HG03097 (cell line): ENCODE measurements at regions not wholly inside any gene's neighbourhood (a gene's known extent, or its start where the extent isn't known, plus 50 kb on each side); places are given as distances from the start of the nearest gene placed in this dataset.
"Not testable (repeated sequence)": the region's sequence is repeated elsewhere in the genome, so short reads cannot be mapped to it uniquely, and the experiment has no call there.

Experiments
- ATAC-seq: cut with Tn5 transposase; IDR thresholded peaks from one replicate; pipeline ENCODE4 v1.9.1; 2021; ENCODE audit not compliant: unreplicated experiment, low FRiP score

DNA sequence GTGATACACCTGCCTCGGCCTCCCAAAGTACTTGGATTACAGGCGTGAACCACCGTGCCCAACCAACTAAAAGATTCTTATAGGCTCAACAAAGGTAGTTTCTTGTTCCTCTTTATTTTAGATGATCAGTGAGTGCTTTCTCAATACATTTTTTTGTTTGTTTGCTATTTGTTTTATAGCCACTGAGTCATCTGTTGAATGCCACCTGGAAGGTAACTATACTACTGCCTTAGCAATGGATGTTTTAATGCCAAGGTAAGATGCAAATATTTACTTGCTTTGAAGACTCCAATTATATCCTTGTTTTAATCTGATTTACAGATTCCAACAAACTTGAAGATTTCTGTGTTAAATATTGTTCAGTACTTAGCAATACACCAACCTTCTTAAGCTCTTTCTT lies 2807.4 kb upstream of the PCDH20 start:
- no peak for ATAC-seq

DNA sequence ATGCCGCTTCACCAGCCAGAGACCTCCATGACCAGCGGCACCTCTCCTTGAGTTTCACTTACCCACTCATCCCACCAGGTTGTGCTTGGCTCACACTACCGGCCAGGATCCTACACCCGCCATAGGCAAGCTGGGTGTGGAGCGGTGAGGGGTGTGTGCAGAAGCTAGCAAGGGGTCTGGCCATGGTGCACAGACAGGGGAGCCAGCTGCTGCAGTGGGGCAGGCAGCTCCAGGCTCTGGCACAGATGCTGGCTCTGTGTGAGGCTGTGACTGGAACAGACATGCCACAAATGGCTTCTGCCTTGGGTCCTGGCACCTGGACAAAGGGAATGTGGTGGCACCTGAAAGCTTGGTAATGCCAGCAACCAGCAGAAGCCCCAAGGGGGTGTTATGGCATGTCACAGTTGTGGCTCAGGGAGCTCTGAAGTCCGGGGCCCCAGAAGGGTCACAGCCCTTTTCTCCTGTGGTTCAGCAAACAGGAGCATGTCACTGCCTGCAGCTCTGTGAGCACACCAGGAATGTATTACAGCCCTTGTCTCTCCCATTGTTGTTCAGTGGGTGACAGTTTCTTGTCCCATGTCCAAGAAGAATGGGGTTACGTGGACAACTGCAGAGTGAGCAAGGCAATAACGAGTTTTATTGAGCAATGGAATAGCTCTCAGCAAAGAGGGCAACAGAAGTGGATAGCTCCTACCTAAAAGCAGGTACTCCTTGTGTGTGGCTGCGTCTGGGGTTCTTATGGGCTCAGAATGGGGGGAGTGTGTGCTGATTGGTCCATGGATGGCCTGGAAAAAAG lies 2791.0 kb upstream of the PCDH20 start:
- no peak for ATAC-seq

DNA sequence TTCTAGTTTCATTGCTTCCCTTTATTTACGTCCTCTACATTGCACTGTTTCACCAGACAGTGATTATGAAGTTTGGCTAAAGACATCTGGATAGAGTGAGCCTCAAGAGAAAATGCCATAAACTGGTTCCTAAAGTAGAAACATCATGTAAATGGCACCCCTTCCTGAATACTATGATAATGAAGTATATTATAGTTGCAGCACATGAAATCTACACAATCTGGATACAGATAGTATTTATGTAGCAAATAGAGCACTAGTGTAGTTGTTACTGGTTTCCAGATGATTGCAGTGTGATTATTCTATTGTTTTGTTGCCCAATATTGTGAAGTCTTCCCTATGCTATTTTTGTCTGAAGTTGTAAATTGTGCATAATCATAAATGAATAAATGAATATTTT lies 2786.9 kb upstream of the PCDH20 start:
- no peak for ATAC-seq

DNA sequence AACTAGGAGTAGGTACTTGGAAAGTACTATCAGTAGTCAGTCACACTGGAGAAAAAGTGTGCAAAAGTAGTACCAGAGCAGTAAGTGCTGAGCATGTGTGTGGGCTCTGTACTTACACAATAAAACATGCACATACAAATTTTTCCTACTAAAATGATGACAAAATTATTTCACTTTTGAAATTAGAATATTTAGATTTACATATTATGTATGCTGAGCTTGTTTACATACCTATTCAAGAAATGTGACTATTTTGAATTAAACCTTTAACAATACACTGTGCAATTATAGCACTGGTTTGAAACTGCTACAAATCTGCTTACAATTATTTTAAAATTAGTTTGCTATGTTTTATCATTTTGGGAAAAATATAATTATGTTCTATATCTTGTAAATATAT lies 2781.6 kb upstream of the PCDH20 start:
- no peak for ATAC-seq

DNA sequence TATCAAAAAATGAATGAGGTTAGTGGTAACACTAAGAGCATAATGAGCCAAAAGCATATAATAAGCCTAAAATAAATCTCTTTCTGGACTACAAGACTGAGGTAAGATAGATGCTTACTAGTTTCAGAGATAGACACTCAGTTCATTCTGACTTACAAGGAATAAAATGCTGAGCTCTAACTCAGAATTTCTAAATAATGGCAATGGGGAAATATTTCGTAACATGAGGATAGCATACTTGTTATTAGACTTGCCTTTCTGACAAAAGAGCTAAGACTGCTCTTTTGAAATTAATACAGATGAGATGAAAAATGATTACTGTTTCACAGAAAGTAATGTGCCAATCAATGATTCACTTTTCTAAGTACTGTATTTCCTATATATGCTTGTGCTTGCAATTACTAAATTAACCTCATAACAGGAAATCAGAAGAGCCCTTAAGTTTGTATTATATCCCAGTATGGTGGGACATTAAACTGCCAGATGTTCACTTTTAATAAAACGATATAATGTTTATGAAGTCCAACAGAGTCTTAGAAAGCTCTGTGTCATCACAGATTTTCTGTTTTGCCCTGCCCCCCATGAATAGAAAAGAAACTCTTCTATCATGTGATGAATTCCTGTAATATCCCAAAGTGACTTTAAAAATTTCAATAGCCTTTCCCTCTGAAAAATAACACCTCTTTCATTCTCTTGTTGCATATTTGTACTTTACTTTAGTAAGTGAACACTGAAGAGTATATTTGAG lies 2771.0 kb upstream of the PCDH20 start:
- ATAC-seq = no peak

GRCh38 chr13:64186071-64186470 lies 2770.4 kb upstream of the PCDH20 start:
- no peak for ATAC-seq

GRCh38 chr13:64180756-64181155 lies 2765.1 kb upstream of the PCDH20 start:
- ATAC-seq = no peak

DNA sequence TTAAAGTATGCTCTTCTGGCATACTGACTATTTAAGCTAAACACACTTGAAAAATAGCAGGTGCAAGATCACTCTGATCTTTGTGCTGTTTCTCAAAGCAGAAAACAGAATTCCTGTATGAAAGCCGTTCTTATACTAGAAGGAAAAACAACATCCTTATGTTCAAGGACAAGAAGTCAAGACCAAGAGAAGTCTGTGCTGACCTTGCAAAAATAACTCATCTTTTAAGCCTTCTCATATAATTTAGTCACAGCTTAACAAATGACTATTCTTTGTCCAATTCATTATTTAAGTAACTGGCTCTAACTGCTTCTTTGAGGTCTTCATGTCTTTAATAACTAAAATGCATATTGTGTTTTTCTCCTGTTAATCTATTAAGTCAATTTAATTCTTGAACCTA lies 2750.2 kb upstream of the PCDH20 start:
- no peak for ATAC-seq

DNA sequence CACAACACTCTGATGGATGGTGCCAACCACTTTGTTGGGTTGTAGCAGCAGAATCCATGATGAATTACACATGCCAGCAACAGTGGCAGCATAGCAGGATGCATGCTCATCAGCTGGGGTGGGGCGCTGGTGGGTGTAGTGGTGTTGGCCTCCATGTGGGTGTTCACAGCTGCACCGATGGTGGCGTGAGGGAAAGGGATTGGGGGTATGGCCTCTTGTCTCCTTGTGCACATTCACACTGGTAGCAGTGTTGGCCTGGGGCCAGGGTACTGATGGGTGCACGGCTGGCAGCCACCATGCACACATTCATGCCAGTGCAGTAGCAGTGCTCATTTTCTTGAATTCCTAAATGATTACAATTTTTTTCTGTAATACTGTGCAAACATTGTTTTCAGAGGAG lies 2748.8 kb upstream of the PCDH20 start:
- no peak for ATAC-seq

- ATAC-seq = no peak
These were observed 2744.8 kb upstream of the PCDH20 start for GRCh38 chr13:64160479-64160878.

DNA sequence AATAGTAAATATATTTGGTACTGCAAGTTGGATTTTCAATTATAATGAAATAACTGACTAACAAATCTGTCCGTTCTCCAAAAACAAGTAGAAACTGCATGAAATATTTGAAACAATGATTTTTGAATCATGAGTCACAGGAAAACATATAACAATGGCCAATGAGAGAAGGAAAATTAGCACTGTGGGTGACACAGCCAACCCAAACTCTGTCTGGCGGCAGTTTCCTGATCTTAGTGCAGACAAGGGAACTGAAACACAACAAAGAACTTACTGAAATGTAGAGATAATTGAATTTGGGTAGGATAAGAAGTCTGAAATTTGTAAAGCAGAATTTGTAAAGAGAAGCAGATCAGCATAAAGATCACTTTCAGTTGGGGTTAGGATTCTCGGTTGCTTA lies 2743.3 kb upstream of the PCDH20 start:
- ATAC-seq = no peak

DNA sequence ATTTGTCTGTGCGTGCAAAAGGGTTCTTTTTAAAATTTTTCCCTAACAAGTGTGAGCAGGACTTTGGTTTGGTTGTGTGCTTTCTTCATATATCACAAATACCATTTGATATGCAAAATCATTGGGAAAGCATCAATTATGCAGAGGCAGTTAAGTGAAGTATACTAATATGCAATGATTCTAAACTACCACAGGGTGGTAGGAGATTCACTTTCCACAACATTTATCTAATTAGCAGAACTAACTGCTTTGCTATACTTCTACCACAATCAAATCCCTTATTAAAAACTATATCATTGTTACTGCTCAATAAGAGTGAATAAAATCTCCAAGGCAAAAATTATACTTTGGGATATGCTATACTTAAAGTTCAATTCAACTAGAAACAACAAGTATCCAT lies 2738.9 kb upstream of the PCDH20 start:
- ATAC-seq = no peak

DNA sequence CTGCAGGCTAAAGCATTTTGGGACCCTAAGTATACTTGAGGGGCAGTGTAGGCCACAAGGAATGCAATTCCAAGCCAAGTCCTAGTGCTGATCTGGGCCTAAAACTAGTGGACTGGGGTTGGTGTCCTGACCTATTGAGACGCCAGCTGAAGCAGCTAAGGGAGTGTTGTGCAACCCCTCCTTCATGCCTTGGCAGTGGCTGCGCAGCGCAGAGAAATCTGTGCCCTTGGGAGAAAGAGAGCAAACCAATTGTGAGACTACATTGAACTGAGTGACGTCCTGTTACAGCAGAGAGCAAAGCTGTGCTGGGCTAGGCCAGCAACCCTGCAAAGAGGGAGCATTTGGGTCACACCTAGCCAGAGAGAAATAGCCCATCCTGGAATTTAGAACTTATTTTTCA lies 2715.0 kb upstream of the PCDH20 start:
- no peak for ATAC-seq

DNA sequence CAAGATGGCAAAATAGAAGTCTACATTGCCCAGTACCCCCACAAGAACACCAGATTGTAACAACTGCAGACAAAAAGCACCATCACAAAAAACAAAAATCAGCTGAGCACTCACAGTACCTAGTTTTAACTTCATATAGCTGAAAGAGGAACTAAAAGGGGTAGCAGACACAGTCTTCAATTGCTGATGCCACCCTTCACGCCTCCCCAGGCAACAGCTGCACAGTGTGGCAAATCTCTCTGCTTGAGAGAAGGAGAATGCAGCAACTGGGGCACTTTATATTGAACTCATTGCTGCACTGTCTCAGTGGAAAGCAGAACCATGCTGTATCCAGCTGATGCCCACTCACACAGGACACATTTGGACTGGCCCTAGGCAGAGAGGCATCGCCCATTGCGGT lies 2714.5 kb upstream of the PCDH20 start:
- ATAC-seq = no peak

GRCh38 chr13:64127856-64128255 lies 2712.2 kb upstream of the PCDH20 start:
- no peak for ATAC-seq

DNA sequence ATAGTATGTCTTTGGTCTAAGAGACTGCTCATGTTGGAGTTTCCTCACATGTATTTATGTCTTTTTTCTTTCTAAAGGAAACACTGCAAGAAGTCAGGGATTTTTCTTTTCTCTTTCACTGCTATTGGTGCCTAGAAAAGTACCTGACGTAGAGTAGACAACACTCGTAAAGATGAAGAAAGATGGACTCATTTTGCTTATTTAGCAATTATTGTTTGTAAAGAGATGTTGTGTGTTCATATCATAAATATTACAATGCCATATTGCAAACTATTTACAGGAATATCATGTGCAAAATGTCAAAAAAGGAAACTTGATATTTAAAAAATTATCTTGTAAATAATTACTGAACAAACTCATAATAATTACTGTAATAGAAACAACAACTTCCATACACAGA lies 2711.5 kb upstream of the PCDH20 start:
- no peak for ATAC-seq

GRCh38 chr13:64121023-64121709 lies 2705.5 kb upstream of the PCDH20 start:
- ATAC-seq = not testable (repeated sequence)

DNA sequence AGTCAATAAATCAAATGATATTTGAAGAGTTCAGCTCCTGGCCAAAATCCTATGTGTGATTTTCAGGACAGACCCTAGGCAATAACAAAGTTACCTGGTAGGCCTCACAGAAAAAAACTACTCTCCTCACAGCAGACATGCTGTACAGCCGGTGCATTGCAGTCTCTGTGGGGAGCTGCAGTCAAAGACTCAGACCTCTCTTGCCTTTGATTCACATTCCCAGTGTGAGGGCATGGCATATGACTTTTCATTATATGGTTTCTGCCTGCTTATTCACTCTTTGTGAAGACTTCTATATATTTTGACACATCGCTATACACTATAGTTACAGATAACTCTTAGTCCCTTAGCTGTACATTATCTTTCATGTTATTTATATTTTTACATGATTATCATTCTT lies 2684.3 kb upstream of the PCDH20 start:
- ATAC-seq = no peak

DNA sequence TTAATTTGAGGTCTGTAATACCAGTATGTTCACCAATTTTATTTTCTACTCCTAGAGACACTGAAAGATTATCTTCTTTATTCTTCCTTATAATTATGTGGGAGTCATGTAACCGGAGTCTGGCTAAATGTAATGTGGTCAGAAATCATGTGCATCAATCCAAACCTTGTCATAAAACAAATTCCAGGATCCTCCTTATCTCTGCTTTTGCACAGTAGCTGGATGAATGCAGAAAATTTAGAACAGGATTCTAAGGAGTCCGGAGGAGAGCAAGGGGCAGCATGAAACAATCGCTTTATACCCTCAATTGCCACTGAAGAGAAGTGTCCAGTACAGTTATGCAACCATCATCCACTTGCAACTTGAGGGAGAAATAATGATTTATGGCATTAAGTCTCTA lies 2674.7 kb upstream of the PCDH20 start:
- no peak for ATAC-seq

DNA sequence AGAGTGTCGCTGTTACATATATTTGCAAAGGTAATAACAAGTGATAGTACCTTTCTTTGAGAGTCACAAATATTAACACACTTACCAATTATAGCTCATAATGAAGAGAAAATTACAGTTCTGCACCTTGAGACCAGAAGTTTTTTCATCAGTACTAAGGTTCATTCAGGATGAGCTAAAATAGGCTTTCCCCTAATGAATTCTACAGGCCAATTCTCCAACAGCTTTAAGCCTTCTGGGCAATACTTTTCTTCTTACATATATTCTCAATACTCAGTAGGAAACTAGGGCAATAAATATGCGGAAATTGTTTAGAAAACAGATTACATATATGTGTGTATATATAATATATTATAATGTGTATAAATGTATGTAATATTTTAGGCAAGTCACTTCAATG lies 2672.8 kb upstream of the PCDH20 start:
- ATAC-seq = no peak

DNA sequence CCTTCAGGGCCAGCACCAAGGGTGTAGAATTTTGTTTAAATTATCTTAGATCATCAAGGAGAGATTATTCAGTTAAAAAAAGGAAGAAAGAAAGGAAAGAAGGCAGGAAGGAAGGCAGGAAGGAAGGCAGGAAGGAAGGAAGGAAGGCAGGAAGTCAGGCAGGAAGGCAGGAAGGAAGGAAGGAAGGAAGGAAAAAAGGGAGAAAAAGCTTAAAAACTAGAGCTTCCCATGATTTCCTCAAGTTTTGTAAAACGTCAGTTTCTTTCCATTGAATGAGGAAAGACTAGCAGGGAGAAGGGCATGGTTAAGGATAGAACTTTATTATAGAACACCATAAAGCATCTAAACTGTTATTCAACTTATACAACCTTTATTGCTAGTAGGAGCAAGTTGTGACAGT lies 2672.0 kb upstream of the PCDH20 start:
- no peak for ATAC-seq

DNA sequence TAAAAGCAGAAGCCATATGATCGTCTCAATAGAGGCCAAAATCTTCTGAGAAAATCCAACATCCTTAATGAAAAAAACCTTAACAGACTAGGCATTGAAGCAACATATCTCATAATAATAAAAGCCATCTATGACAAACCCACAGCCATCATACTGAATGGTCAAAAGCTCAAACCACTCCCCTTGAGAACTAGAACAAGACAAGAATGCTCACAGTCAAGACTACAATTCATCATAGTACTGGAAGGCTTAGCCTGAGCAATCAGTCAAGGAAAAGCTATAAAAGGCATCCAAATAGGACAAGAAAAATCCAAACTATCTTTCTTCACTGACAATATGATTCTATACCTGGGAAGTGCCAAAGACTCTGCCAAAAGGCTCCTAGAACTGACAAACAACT lies 2668.2 kb upstream of the PCDH20 start:
- ATAC-seq = no peak
